Stimulated activated naive CD4-positive, alpha-beta T cell (primary cell): ENCODE measurements at regions not wholly inside any gene's neighbourhood (a gene's known extent, or its start where the extent isn't known, plus 50 kb on each side); places are given as distances from the start of the nearest gene placed in this dataset.
A peak's percentile ranks its signal among the peaks of the same experiment; 100 is the strongest.

Experiments used
- DNase-seq, 6 experiments: peaks; one replicate each; lab custom pipeline; 2025; lab: John Stamatoyannopoulos, UW

- DNase-seq = no peak
These were observed 90.0 kb downstream of the FAM174B start for GRCh38 chr15:92565351-92566125.

GRCh38 chr15:92561754-92562153, 93.8 kb downstream of the FAM174B start:
- no peak for DNase-seq

- no peak for DNase-seq
These were observed 102.3 kb downstream of the FAM174B start for GRCh38 chr15:92553317-92553716.

- DNase-seq = no peak
These were observed 109.6 kb downstream of the FAM174B start for GRCh38 chr15:92545996-92546395.

- DNase-seq = no peak
These were observed 114.0 kb downstream of the FAM174B start for GRCh38 chr15:92541291-92542200.

GRCh38 chr15:92538115-92538514, 117.5 kb downstream of the FAM174B start:
- DNase-seq = no peak

GRCh38 chr15:92533298-92533697, 122.3 kb downstream of the FAM174B start:
- no peak for DNase-seq

GRCh38 chr15:92531406-92531805, 124.2 kb downstream of the FAM174B start:
- DNase-seq = no peak

- no peak for DNase-seq
These were observed 126.8 kb downstream of the FAM174B start for GRCh38 chr15:92528736-92529135.

GRCh38 chr15:92527197-92527596, 128.4 kb downstream of the FAM174B start:
- no peak for DNase-seq

GRCh38 chr15:92525758-92526245, 129.8 kb downstream of the FAM174B start:
- DNase-seq = no peak

GRCh38 chr15:92524874-92525565, 130.6 kb downstream of the FAM174B start:
- DNase-seq = no peak

GRCh38 chr15:92524161-92524560, 130.5 kb downstream of the ST8SIA2 start:
- DNase-seq = no peak

- DNase-seq = no peak
These were observed 129.5 kb downstream of the ST8SIA2 start for GRCh38 chr15:92523176-92523575.

GRCh38 chr15:92521624-92522008, 127.9 kb downstream of the ST8SIA2 start:
- peak in 5 of 6 experiments; percentile 3 to 16 (median 5) for DNase-seq

GRCh38 chr15:92520914-92521623, 127.4 kb downstream of the ST8SIA2 start:
- DNase-seq = no peak

GRCh38 chr15:92519709-92520108, 126.0 kb downstream of the ST8SIA2 start:
- DNase-seq = no peak
